ENCODE measurements at regions not wholly inside any gene's neighbourhood (a gene's known extent, or its start where the extent isn't known, plus 50 kb on each side); places are given as distances from the start of the nearest gene placed in this dataset.

GRCh38 chr6:80639181-80639629 is 532.7 kb downstream of the BCKDHB start:
- Histone ChIP-seq H3K27ac (no peak overlapping the region), H3K4me1 (peaks cover 5% of the 10 kb centered on the region), H3K36me3 (no peaks in the 10 kb centered on the region), H3K9me3 (no peaks in the 10 kb centered on the region), H3K27me3 (no peaks in the 10 kb centered on the region), H3K4me3 (no peak overlapping the region)
- intact Hi-C loops (cut with DNase I): no loop called here
- TF ChIP-seq POLR2A (IDR thresholded peaks at IDR 0.05) (no peak), CTCF (IDR thresholded peaks at IDR 0.05) (no peak), POLR2AphosphoS5 (IDR thresholded peaks at IDR 0.05; ENCODE audit: insufficient read depth in 1 of 2, low read depth in 1 of 2) (no peak)
- DNase-seq (ENCODE audit: extremely low spot score in 2 of 2): no peak

- Histone ChIP-seq H3K27ac (no peak overlapping the region), H3K27me3 (no peaks in the 10 kb centered on the region), H3K9me3 (no peaks in the 10 kb centered on the region), H3K36me3 (no peaks in the 10 kb centered on the region), H3K4me1 (peaks cover 5% of the 10 kb centered on the region), H3K4me3 (no peak overlapping the region)
- no peak for TF ChIP-seq CTCF (IDR thresholded peaks at IDR 0.05)
- TF ChIP-seq POLR2AphosphoS5 (IDR thresholded peaks at IDR 0.05; ENCODE audit: insufficient read depth in 1 of 2, low read depth in 1 of 2): peak in 1 of 2 donors; percentile 17
- no peak for DNase-seq (ENCODE audit: extremely low spot score in 2 of 2)
- intact Hi-C loops (cut with DNase I): no loop called here
These were observed 532.0 kb downstream of the BCKDHB start for GRCh38 chr6:80638213-80639055.

GRCh38 chr6:80637312-80637711 is 530.8 kb downstream of the BCKDHB start:
- intact Hi-C loops (cut with DNase I): no loop called here
- Histone ChIP-seq H3K9me3 (no peaks in the 10 kb centered on the region), H3K27me3 (no peaks in the 10 kb centered on the region), H3K4me1 (peaks cover 5% of the 10 kb centered on the region), H3K27ac (no peak overlapping the region), H3K4me3 (no peak overlapping the region), H3K36me3 (no peaks in the 10 kb centered on the region)
- no peak for DNase-seq (ENCODE audit: extremely low spot score in 2 of 2)
- no peak for TF ChIP-seq POLR2AphosphoS5 (IDR thresholded peaks at IDR 0.05; ENCODE audit: insufficient read depth in 1 of 2, low read depth in 1 of 2)

- H3K4me3 ChIP-seq: no peak overlapping the region
- intact Hi-C loops (cut with DNase I): no loop called here
- peaks cover 5% of the 10 kb centered on the region for H3K4me1 ChIP-seq
- DNase-seq (ENCODE audit: extremely low spot score in 2 of 2): no peak
- TF ChIP-seq POLR2A (IDR thresholded peaks at IDR 0.05) (no peak), CTCF (IDR thresholded peaks at IDR 0.05) (no peak), POLR2AphosphoS5 (IDR thresholded peaks at IDR 0.05; ENCODE audit: insufficient read depth in 1 of 2, low read depth in 1 of 2) (no peak)
- H3K36me3 ChIP-seq: no peaks in the 10 kb centered on the region
- H3K9me3 ChIP-seq: no peaks in the 10 kb centered on the region
- no peak overlapping the region for H3K27ac ChIP-seq
- H3K27me3 ChIP-seq: no peaks in the 10 kb centered on the region
These were observed 530.2 kb downstream of the BCKDHB start for GRCh38 chr6:80636689-80637088.

- no peaks in the 10 kb centered on the region for H3K4me1 ChIP-seq
- no peak overlapping the region for H3K27ac ChIP-seq
- H3K36me3 ChIP-seq: no peaks in the 10 kb centered on the region
- H3K4me3 ChIP-seq: no peak overlapping the region
- TF ChIP-seq POLR2AphosphoS5 (IDR thresholded peaks at IDR 0.05; ENCODE audit: insufficient read depth in 1 of 2, low read depth in 1 of 2) (no peak), POLR2A (IDR thresholded peaks at IDR 0.05) (no peak), CTCF (IDR thresholded peaks at IDR 0.05) (no peak)
- no peaks in the 10 kb centered on the region for H3K9me3 ChIP-seq
- no peak for DNase-seq (ENCODE audit: extremely low spot score in 2 of 2)
- intact Hi-C loops (cut with DNase I): no loop called here
- H3K27me3 ChIP-seq: no peaks in the 10 kb centered on the region
These were observed 526.9 kb downstream of the BCKDHB start for GRCh38 chr6:80633412-80633811.
